Stomach (tissue), 4 donors: ENCODE measurements at regions not wholly inside any gene's neighbourhood (a gene's known extent, or its start where the extent isn't known, plus 50 kb on each side); places are given as distances from the start of the nearest gene placed in this dataset.

Experiments used
- CTCF ChIP-seq, 7 experiments: fragments of 450-650 bp in 4 of 7; fragments of 200-600 bp in 3 of 7; sonication (generic) in 3 of 7; IDR thresholded peaks; one replicate each; pipeline ENCODE4 v1.5.1; 2016 to 2019; ENCODE audit warnings: antibody characterized with exemption in 7 of 7, control low read depth in 2 of 7, mild to moderate bottlenecking in 1 of 7
- POLR2A ChIP-seq, 4 donors: fragments of 450-650 bp; IDR thresholded peaks; one replicate each; pipeline ENCODE4 v1.6.1; 2016; ENCODE audit warnings: antibody characterized with exemption in 4 of 4, control low read depth in 2 of 4, mild to moderate bottlenecking in 1 of 4, moderate library complexity in 1 of 4
- POLR2AphosphoS5 ChIP-seq, 3 donors: sonication (generic); formaldehyde crosslinking; IDR thresholded peaks; one replicate each; pipeline ENCODE4 v1.6.1; 2016; ENCODE audit warnings: antibody characterized with exemption in 3 of 3

- TF ChIP-seq POLR2A (IDR thresholded peaks at IDR 0.05) (no peak), CTCF (IDR thresholded peaks at IDR 0.05) (no peak), POLR2AphosphoS5 (IDR thresholded peaks at IDR 0.05) (no peak)
Observed at GRCh38 chr5:153233933-153234332, 256.5 kb upstream of the GRIA1 start.
